A549 (cell line): ENCODE measurements at regions not wholly inside any gene's neighbourhood (a gene's known extent, or its start where the extent isn't known, plus 50 kb on each side); places are given as distances from the start of the nearest gene placed in this dataset.

Source experiments
- ATAC-seq, 2 experiments: fragments of 200-7000 bp in 1 of 2; fragments of >200 bp in 1 of 2; cut with Nextera tagmentation in 1 of 2; cut with Tn5 transposase in 1 of 2; 3 replicates each; pipeline versions ENCODE4 v1.8.0 to v1.9.1; 2018 to 2020; ENCODE audit warnings: mild to moderate bottlenecking in 1 of 2, moderate library complexity in 1 of 2
- CTCF ChIA-PET: fragments of 300-600 bp; sonication (Branson Sonifier 250); formaldehyde crosslinking; extraction: SDS; loops from one replicate; lab custom pipeline; 2021; ENCODE audit warnings: antibody characterized with exemption, inconsistent platforms; lab: Yijun Ruan, JAX
- POLR2A ChIA-PET: fragments of 350-600 bp; formaldehyde crosslinking; extraction: SDS; loops from one replicate; lab custom pipeline; 2021; ENCODE audit warnings: antibody characterized with exemption, inconsistent platforms; lab: Yijun Ruan, JAX
- DNase-seq, 2 experiments: peaks; one replicate each; pipeline versions ENCODE4 v3.0.0 to v3.0.0-alpha.2; 2011 to 2016; ENCODE audit warnings: low read depth in 1 of 2, low spot score in 1 of 2
- FAIRE-seq: peaks from 2 replicates; lab custom pipeline; 2011; peaks lifted over from hg19 to GRCh38; lab: Jason Lieb, UNC
- H3K27ac ChIP-seq, 2 experiments: fragments of >200 bp; sonication (Bioruptor Twin); formaldehyde crosslinking; 3 replicates each; pipeline ENCODE4 v1.5.1; 2016 to 2017
- H3K4me1 ChIP-seq: fragments of >200 bp; sonication (Bioruptor Twin); formaldehyde crosslinking; 3 replicates; pipeline ENCODE4 v1.6.1; 2016
- H3K4me2 ChIP-seq: fragments of >200 bp; sonication (Bioruptor Twin); formaldehyde crosslinking; 3 replicates; pipeline ENCODE4 v1.6.1; 2016
- H3K4me3 ChIP-seq: fragments of >200 bp; sonication (Bioruptor Twin); formaldehyde crosslinking; 3 replicates; pipeline ENCODE4 v1.5.1; 2016
- H3K9me3 ChIP-seq: fragments of >200 bp; sonication (Bioruptor Twin); formaldehyde crosslinking; 3 replicates; pipeline ENCODE4 v1.6.1; 2016
- CBX8 ChIP-seq: fragments of 200-600 bp; sonication (generic); IDR thresholded peaks from 2 replicates; pipeline ENCODE4 v1.6.1; 2016
- CHD4 ChIP-seq: fragments of 200-600 bp; sonication (generic); IDR thresholded peaks from 2 replicates; pipeline ENCODE4 v1.6.1; 2016; ENCODE audit warnings: antibody characterized with exemption, mild to moderate bottlenecking, borderline replicate concordance
- E2F6 ChIP-seq: IDR thresholded peaks from 2 replicates; pipeline ENCODE4 v1.6.1; 2012; ENCODE audit warnings: low read depth, borderline replicate concordance
- EHMT2 ChIP-seq: fragments of 200-600 bp; sonication (generic); IDR thresholded peaks from 2 replicates; pipeline ENCODE4 v1.6.1; 2016; ENCODE audit warnings: antibody characterized with exemption, low read depth, mild to moderate bottlenecking, moderate library complexity
- EP300 ChIP-seq, 2 experiments: fragments of >200 bp; sonication (Bioruptor Twin); formaldehyde crosslinking; IDR thresholded peaks; 2 replicates in 1 of 2; 3 replicates in 1 of 2; pipeline ENCODE4 v1.6.1; 2016 to 2017
- FOSB ChIP-seq: fragments of 250-450 bp; sonication (Bioruptor Pico); IDR thresholded peaks from 2 replicates; pipeline ENCODE4 v1.5.0; 2020; ENCODE audit warnings: mild to moderate bottlenecking, moderate library complexity
- HDAC2 ChIP-seq: fragments of 200-600 bp; sonication (generic); IDR thresholded peaks from 2 replicates; pipeline ENCODE4 v1.6.1; 2016
- HOXB5 ChIP-seq: fragments of 250-450 bp; sonication (Bioruptor Pico); IDR thresholded peaks from 2 replicates; pipeline ENCODE4 v1.5.0; 2020; ENCODE audit warnings: mild to moderate bottlenecking, moderate library complexity
- KDM1A ChIP-seq: fragments of 200-600 bp; sonication (generic); IDR thresholded peaks from 2 replicates; pipeline ENCODE4 v1.6.1; 2016; ENCODE audit warnings: low read depth, mild to moderate bottlenecking
- MAFK ChIP-seq: fragments of 450-650 bp; IDR thresholded peaks from 2 replicates; pipeline ENCODE4 v1.6.1; 2014; ENCODE audit not compliant: partially characterized antibody
- MAX ChIP-seq: IDR thresholded peaks from 2 replicates; pipeline ENCODE4 v1.6.1; 2012
- MAZ ChIP-seq: fragments of 150-350 bp; IDR thresholded peaks from 2 replicates; pipeline ENCODE4 v1.6.1; 2014; ENCODE audit warnings: antibody characterized with exemption, low read depth, low read length, borderline replicate concordance
- PBX3 ChIP-seq: IDR thresholded peaks from 2 replicates; pipeline ENCODE4 v1.6.1; 2012
- SMC3 ChIP-seq: fragments of >200 bp; sonication (Bioruptor Twin); formaldehyde crosslinking; IDR thresholded peaks from 3 replicates; pipeline ENCODE4 v1.6.1; 2018; ENCODE audit warnings: inconsistent platforms
- ZC3H11A ChIP-seq: fragments of 450-650 bp; IDR thresholded peaks from 2 replicates; pipeline ENCODE4 v1.6.1; 2014; ENCODE audit warnings: antibody characterized with exemption, mild to moderate bottlenecking
- ZFP36 ChIP-seq: fragments of 450-650 bp; IDR thresholded peaks from 2 replicates; pipeline ENCODE4 v1.6.1; 2014; ENCODE audit warnings: borderline replicate concordance; ENCODE audit not compliant: partially characterized antibody
- WGBS: methylation state at CpG from one replicate; pipeline ENCODE4 v1.1.6; 2017; ENCODE audit errors: missing lambda C conversion rate; 5-methylcytosine and 5-hydroxymethylcytosine counted together
- TF ChIP-seq, protein P1 (sequence below): fragments of >200 bp; sonication (Bioruptor Twin); formaldehyde crosslinking; IDR thresholded peaks from 2 replicates; pipeline ENCODE4 v1.6.1; 2016
- TF ChIP-seq, protein P2 (sequence below): fragments of 250-450 bp; sonication (Bioruptor Pico); IDR thresholded peaks from 2 replicates; pipeline ENCODE4 v1.5.0; 2020; ENCODE audit warnings: low read depth, mild to moderate bottlenecking, moderate library complexity
- TF ChIP-seq, protein P3 (sequence below): fragments of 250-450 bp; sonication (Bioruptor Pico); IDR thresholded peaks from 2 replicates; pipeline ENCODE4 v1.5.0; 2021; ENCODE audit warnings: mild to moderate bottlenecking, moderate library complexity, borderline replicate concordance

DNA sequence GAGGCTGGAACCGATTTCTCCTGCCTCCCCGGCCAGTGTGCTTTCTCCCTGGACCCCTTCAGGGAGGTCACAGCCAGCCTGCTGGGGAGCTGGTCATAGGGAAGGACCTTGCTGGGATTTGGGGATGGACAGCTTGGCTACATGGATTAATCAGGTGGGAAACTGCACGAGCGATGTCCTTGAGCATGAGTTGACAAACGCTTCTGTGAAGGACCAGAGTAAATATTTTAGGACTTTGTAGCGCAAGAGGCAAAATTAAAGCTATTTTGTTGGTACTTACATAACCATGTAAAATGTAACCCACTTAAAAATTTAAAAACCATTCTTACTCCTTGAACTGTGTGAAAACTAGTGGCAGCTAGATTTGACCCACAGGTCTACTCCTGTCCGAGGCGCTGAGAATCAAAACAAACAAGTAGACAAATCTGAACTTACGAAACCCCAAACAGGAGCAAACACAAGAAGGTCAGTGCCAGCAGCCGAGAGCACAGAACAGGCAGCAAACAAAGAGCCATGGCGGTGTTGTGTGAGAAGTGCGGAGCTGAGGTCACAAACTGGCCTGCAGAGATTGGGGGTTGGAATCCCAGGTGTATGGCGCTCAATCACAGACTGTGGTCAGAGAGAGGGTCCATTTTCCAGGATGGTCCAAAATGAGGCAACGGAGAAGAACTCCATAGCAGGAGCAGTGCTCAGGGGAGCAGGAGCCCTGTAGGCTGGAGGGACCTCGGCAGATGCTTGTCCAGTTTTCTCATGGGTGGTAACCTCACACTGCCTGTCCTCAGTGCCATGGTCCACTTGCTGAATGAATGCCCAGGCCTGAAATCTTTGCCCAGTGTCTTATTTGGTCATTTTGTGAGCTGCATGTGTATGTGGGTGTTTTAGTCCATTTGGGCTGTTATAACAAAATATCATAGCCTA lies 79.2 kb upstream of the CLMN start:
- Histone ChIP-seq H3K4me1 (no peaks in the 10 kb centered on the region), H3K4me3 (no peak overlapping the region), H3K9me3 (no peaks in the 10 kb centered on the region)
- DNase-seq (no peak), ATAC-seq (no peak; a peak in 1 of 6 replicates)
- WGBS: 73% methylated on average over 15 of the region's 15 CpGs
- TF ChIP-seq EP300 (IDR thresholded peaks at IDR 0.05) (no peak), SMC3 (no peak)
- TF ChIP-seq, protein P1, sequence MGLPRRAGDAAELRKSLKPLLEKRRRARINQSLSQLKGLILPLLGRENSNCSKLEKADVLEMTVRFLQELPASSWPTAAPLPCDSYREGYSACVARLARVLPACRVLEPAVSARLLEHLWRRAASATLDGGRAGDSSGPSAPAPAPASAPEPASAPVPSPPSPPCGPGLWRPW: no peak
- TF ChIP-seq, protein P2, sequence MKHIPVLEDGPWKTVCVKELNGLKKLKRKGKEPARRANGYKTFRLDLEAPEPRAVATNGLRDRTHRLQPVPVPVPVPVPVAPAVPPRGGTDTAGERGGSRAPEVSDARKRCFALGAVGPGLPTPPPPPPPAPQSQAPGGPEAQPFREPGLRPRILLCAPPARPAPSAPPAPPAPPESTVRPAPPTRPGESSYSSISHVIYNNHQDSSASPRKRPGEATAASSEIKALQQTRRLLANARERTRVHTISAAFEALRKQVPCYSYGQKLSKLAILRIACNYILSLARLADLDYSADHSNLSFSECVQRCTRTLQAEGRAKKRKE (CRISPR knock-in tag): no peak
- TF ChIP-seq, all 56 proteins: peak for 0
- no peak overlapping the region for H3K4me2 ChIP-seq
- CTCF ChIA-PET: interaction anchor here (1.0 to 1.2 kb wide), 2 partner anchors 16 to 33 kb away, joined by 3 read pairs; no protein-coding TSS in a partner anchor
- POLR2A ChIA-PET: no interaction called here
- no peak for FAIRE-seq
- no peak overlapping the region for H3K27ac ChIP-seq

- Histone ChIP-seq H3K4me1 (no peaks in the 10 kb centered on the region), H3K4me3 (no peak overlapping the region), H3K27ac (no peak overlapping the region), H3K4me2 (no peak overlapping the region), H3K9me3 (no peaks in the 10 kb centered on the region)
- no peak for FAIRE-seq
- WGBS: 58% methylated on average over 6 of the region's 6 CpGs
- DNase-seq: no peak
- CTCF ChIA-PET: no interaction called here
- ATAC-seq: no peak
- TF ChIP-seq MAZ: no peak
- TF ChIP-seq HOXB5 (CRISPR knock-in tag): no peak
- TF ChIP-seq E2F6: no peak
- TF ChIP-seq EHMT2: no peak
- TF ChIP-seq ZC3H11A: no peak
- TF ChIP-seq KDM1A: no peak
- no peak for TF ChIP-seq CHD4
- TF ChIP-seq FOSB (CRISPR knock-in tag): no peak
- no peak for TF ChIP-seq ZFP36
- TF ChIP-seq MAFK: no peak
- TF ChIP-seq, protein P3, sequence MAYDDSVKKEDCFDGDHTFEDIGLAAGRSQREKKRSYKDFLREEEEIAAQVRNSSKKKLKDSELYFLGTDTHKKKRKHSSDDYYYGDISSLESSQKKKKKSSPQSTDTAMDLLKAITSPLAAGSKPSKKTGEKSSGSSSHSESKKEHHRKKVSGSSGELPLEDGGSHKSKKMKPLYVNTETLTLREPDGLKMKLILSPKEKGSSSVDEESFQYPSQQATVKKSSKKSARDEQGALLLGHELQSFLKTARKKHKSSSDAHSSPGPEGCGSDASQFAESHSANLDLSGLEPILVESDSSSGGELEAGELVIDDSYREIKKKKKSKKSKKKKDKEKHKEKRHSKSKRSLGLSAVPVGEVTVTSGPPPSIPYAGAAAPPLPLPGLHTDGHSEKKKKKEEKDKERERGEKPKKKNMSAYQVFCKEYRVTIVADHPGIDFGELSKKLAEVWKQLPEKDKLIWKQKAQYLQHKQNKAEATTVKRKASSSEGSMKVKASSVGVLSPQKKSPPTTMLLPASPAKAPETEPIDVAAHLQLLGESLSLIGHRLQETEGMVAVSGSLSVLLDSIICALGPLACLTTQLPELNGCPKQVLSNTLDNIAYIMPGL (CRISPR knock-in tag): no peak
- TF ChIP-seq CBX8: no peak
- TF ChIP-seq HDAC2: no peak
- no peak for TF ChIP-seq PBX3
- no peak for TF ChIP-seq MAX
- POLR2A ChIA-PET: no interaction called here
These were observed 77.6 kb upstream of the CLMN start for GRCh38 chr14:95397325-95397724.
